ENCODE measurements at regions not wholly inside any gene's neighbourhood (a gene's known extent, or its start where the extent isn't known, plus 50 kb on each side); places are given as distances from the start of the nearest gene placed in this dataset.

- no peak for FAIRE-seq
- DNase-seq (ENCODE audit: low spot score), result peak; percentile 37
Observed at GRCh38 chr9:115250621-115251032, 132.7 kb upstream of the TNC start.

GRCh38 chr9:115254287-115255180, 136.6 kb upstream of the TNC start:
- FAIRE-seq (no peak), DNase-seq (ENCODE audit: low spot score) (no peak)

GRCh38 chr9:115261656-115262081, 143.7 kb upstream of the TNC start:
- DNase-seq (ENCODE audit: low spot score) (no peak), FAIRE-seq (no peak)

- peak; percentile 94 for FAIRE-seq
Observed at GRCh38 chr9:115262477-115262876, 144.5 kb upstream of the TNC start.

GRCh38 chr9:115262952-115263351, 145.0 kb upstream of the TNC start:
- no peak for FAIRE-seq
- DNase-seq (ENCODE audit: low spot score), result no peak

More at GRCh38 chr9:115262477-115262876, 144.5 kb upstream of the TNC start:
- DNase-seq (ENCODE audit: low spot score), result peak; percentile 86

GRCh38 chr9:115263371-115264075, 145.6 kb upstream of the TNC start:
- DNase-seq (ENCODE audit: low spot score), result no peak
- no peak for FAIRE-seq

- FAIRE-seq (no peak), DNase-seq (ENCODE audit: low spot score) (no peak)
Observed at GRCh38 chr9:115264313-115264712, 146.4 kb upstream of the TNC start.

GRCh38 chr9:115267790-115268189, 149.8 kb upstream of the TNC start:
- FAIRE-seq, result no peak

GRCh38 chr9:115275753-115276152, 157.8 kb upstream of the TNC start:
- peak; percentile 74 for FAIRE-seq

More at GRCh38 chr9:115267790-115268189, 149.8 kb upstream of the TNC start:
- DNase-seq (ENCODE audit: low spot score), result peak; percentile 11

GRCh38 chr9:115276621-115277020, 158.7 kb upstream of the TNC start:
- no peak for FAIRE-seq

More at GRCh38 chr9:115275753-115276152, 157.8 kb upstream of the TNC start:
- DNase-seq (ENCODE audit: low spot score), result peak; percentile 30

GRCh38 chr9:115277301-115277700, 159.3 kb upstream of the TNC start:
- FAIRE-seq (no peak), DNase-seq (ENCODE audit: low spot score) (no peak)

More at GRCh38 chr9:115276621-115277020, 158.7 kb upstream of the TNC start:
- no peak for DNase-seq (ENCODE audit: low spot score)

- no peak for FAIRE-seq
- no peak for DNase-seq (ENCODE audit: low spot score)
Observed at GRCh38 chr9:115278326-115279035, 160.5 kb upstream of the TNC start.

- FAIRE-seq (no peak), DNase-seq (ENCODE audit: low spot score) (no peak)
Observed at GRCh38 chr9:115283395-115283794, 165.4 kb upstream of the TNC start.

GRCh38 chr9:115285836-115286235, 167.9 kb upstream of the TNC start:
- no peak for FAIRE-seq
- no peak for DNase-seq (ENCODE audit: low spot score)

- DNase-seq (ENCODE audit: low spot score) (no peak), FAIRE-seq (no peak)
Observed at GRCh38 chr9:115286411-115286810, 168.5 kb upstream of the TNC start.

GRCh38 chr9:115289757-115290208, 171.8 kb upstream of the TNC start:
- peak; percentile 62 for DNase-seq (ENCODE audit: low spot score)
- FAIRE-seq, result no peak

- FAIRE-seq (no peak), DNase-seq (ENCODE audit: low spot score) (peak; percentile 9)
Observed at GRCh38 chr9:115291841-115292240, 173.9 kb upstream of the TNC start.

- FAIRE-seq (no peak), DNase-seq (ENCODE audit: low spot score) (peak; percentile 7)
Observed at GRCh38 chr9:115292584-115293279, 174.8 kb upstream of the TNC start.

- FAIRE-seq, result no peak
- DNase-seq (ENCODE audit: low spot score), result no peak
Observed at GRCh38 chr9:115295734-115296133, 177.8 kb upstream of the TNC start.

GRCh38 chr9:115296831-115297565, 179.0 kb upstream of the TNC start:
- no peak for FAIRE-seq
- DNase-seq (ENCODE audit: low spot score), result no peak

Data from urothelium cell line (cell line).